CD4-positive, alpha-beta memory T cell (primary cell): ENCODE measurements at regions not wholly inside any gene's neighbourhood (a gene's known extent, or its start where the extent isn't known, plus 50 kb on each side); places are given as distances from the start of the nearest gene placed in this dataset.

ENCODE experiments used
- CTCF ChIA-PET: fragments of 350-600 bp; sonication (Branson Sonifier 250); formaldehyde crosslinking; loops from one replicate; lab custom pipeline; 2021; ENCODE audit warnings: inconsistent platforms; ENCODE audit not compliant: partially characterized antibody; lab: Charles Lee
- POLR2A ChIA-PET: fragments of 350-600 bp; sonication (Branson Sonifier 250); formaldehyde crosslinking; loops from one replicate; lab custom pipeline; 2021; ENCODE audit not compliant: partially characterized antibody; lab: Charles Lee
- DNase-seq, 5 donors: peaks; one replicate each; pipeline versions ENCODE4 v3.0.0 to v3.0.0-alpha.2; 2020 to 2022; ENCODE audit warnings: mixed read lengths in 1 of 5
- H3K27ac ChIP-seq: one replicate; pipeline ENCODE4 v1.7.0; 2013; ENCODE audit warnings: low read depth, low read length
- H3K27me3 ChIP-seq: 2 replicates; pipeline ENCODE4 v1.7.0; 2013; ENCODE audit warnings: mild to moderate bottlenecking, low read length, moderate library complexity; ENCODE audit not compliant: insufficient read depth
- H3K36me3 ChIP-seq: 2 replicates; pipeline ENCODE4 v1.7.0; 2013; ENCODE audit warnings: mild to moderate bottlenecking, low read length, moderate library complexity; ENCODE audit not compliant: insufficient read depth
- H3K4me1 ChIP-seq: 2 replicates; pipeline ENCODE4 v1.7.0; 2013; ENCODE audit warnings: mild to moderate bottlenecking, low read length, moderate library complexity; ENCODE audit not compliant: insufficient read depth
- H3K4me3 ChIP-seq, 2 donors: one replicate each; pipeline ENCODE4 v1.7.0; 2013; ENCODE audit warnings: low read length in 2 of 2, mild to moderate bottlenecking in 1 of 2
- H3K9me3 ChIP-seq, 2 donors: one replicate each; pipeline ENCODE4 v1.7.0; 2013; ENCODE audit warnings: low read length in 2 of 2, control low read depth in 1 of 2; ENCODE audit not compliant: control insufficient read depth in 1 of 2
- H3K27ac Mint-ChIP-seq, 7 donors: one replicate each; pipeline ENCODE4 v1.8.0; 2020 to 2021; ENCODE audit warnings: mixed read lengths in 7 of 7, mild to moderate bottlenecking in 6 of 7, inconsistent platforms in 3 of 7, moderate library complexity in 3 of 7
- H3K27me3 Mint-ChIP-seq, 2 donors: one replicate each; pipeline ENCODE4 v1.8.0; 2020 to 2021; ENCODE audit warnings: mixed read lengths in 2 of 2
- H3K36me3 Mint-ChIP-seq, 2 donors: one replicate each; pipeline ENCODE4 v1.8.0; 2020 to 2021; ENCODE audit warnings: mixed read lengths in 2 of 2, inconsistent platforms in 1 of 2, mild to moderate bottlenecking in 1 of 2
- H3K4me1 Mint-ChIP-seq, 4 donors: one replicate each; pipeline ENCODE4 v1.8.0; 2020 to 2021; ENCODE audit warnings: mixed read lengths in 4 of 4, mild to moderate bottlenecking in 1 of 4
- H3K4me3 Mint-ChIP-seq, 8 donors: one replicate each; pipeline ENCODE4 v1.8.0; 2020 to 2021; ENCODE audit warnings: mixed read lengths in 8 of 8, mild to moderate bottlenecking in 7 of 8, moderate library complexity in 6 of 8, inconsistent platforms in 3 of 8
- H3K9me3 Mint-ChIP-seq, 8 donors: one replicate each; pipeline ENCODE4 v1.8.0; 2020 to 2021; ENCODE audit warnings: mixed read lengths in 8 of 8, mild to moderate bottlenecking in 5 of 8, inconsistent platforms in 3 of 8, moderate library complexity in 1 of 8
- intact Hi-C: fragments of 100-400 bp; cut with micrococcal nuclease; formaldehyde crosslinking; loops from one replicate; pipeline ENCODE4 v1.15.1; 2023

DNA sequence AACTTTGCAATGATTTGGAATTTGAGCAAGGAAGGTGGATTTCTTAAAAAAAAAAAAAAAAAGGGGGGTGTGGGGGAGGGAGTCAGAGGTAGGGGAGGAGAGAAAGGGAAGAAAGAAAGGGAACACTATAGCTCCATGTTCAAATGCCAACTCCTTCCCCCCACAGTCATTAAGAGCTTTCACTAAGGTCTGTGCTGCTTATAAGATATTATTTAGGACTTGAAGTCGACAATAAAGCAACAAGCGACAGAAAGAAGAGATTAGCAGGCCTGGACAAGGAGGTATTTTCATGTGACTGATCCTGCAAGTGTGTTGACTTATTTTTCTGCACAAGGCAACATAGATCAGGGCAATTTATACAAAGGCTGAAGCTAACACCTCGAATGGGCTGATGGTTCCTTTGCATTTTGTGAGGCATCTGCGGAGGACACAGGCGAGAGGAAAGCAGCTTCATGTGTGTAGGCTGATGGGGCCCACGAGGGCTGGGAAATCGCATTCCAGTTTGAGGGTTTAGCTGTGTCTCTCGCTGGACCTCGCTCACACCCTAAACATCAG lies 382.0 kb downstream of the SOX11 start:
- no peak overlapping the region for H3K4me3 Mint-ChIP-seq
- DNase-seq = no peak
- H3K27me3 ChIP-seq = no peaks in the 10 kb centered on the region
- H3K36me3 Mint-ChIP-seq = no peaks in the 10 kb centered on the region
- H3K9me3 ChIP-seq = no peaks in the 10 kb centered on the region
- no peak overlapping the region for H3K4me3 ChIP-seq
- intact Hi-C loops = no loop called here
- no peaks in the 10 kb centered on the region for H3K36me3 ChIP-seq
- peaks cover 0 to 2% (median 0%) of the 10 kb centered on the region in 8 donors for H3K9me3 Mint-ChIP-seq
- no peak overlapping the region for H3K27ac Mint-ChIP-seq
- H3K27me3 Mint-ChIP-seq = no peaks in the 10 kb centered on the region
- no peaks in the 10 kb centered on the region for H3K4me1 ChIP-seq
- CTCF ChIA-PET = no interaction called here
- no peaks in the 10 kb centered on the region for H3K4me1 Mint-ChIP-seq
- POLR2A ChIA-PET = no interaction called here
- no peak overlapping the region for H3K27ac ChIP-seq

DNA sequence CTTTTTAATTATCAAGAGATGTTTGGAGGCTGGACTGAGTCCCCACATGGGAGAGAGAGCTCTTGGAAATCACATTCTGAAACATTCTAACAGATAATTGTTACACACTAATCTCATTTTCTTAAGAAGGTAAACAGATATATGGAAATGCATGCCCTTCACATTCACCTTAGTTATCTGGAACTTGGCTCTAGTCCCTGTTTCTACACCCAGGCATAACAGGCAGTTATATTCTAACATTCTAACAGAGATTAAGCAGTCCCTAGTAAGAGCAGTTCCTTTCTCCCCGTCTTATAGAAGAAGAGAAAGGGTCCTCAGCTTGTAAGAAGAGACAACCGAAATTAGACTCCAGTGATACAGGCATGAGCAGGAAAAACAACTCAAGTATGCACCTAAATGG lies 385.4 kb downstream of the SOX11 start:
- H3K9me3 ChIP-seq = no peaks in the 10 kb centered on the region
- H3K4me1 ChIP-seq = no peaks in the 10 kb centered on the region
- H3K36me3 Mint-ChIP-seq = no peaks in the 10 kb centered on the region
- no peak for DNase-seq
- peaks cover 0 to 3% (median 0%) of the 10 kb centered on the region in 4 donors for H3K4me1 Mint-ChIP-seq
- peaks cover 0 to 1% of the 10 kb centered on the region in 2 donors for H3K27me3 Mint-ChIP-seq
- H3K4me3 ChIP-seq = no peak overlapping the region
- H3K36me3 ChIP-seq = no peaks in the 10 kb centered on the region
- no peak overlapping the region for H3K27ac ChIP-seq
- intact Hi-C loops = no loop called here
- H3K27me3 ChIP-seq = no peaks in the 10 kb centered on the region
- ChIA-PET POLR2A (no interaction called here), CTCF (no interaction called here)
- no peak overlapping the region for H3K4me3 Mint-ChIP-seq
- H3K27ac Mint-ChIP-seq = no peak overlapping the region
- H3K9me3 Mint-ChIP-seq = peaks cover 0 to 6% (median 0%) of the 10 kb centered on the region in 8 donors

DNA sequence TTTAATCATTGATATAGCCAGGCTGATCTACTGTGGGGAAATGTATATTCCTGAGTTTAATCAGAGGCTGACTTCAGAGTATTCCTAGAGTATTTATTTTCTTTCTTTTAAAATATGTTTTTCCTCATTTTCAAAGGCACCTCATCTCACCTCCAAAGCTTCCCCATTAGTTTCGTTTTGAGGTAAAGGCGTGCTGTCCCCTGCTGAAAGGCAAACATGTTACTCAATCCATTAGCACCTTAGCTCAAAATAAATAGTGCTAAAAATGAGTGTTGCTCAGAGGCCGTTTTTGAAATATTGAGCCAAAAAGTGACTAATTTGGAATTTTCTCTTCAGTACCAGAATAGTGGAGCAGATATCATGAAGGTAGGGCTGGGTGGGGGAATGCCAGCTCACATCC lies 386.2 kb downstream of the SOX11 start:
- intact Hi-C loops = no loop called here
- no peaks in the 10 kb centered on the region for H3K4me1 ChIP-seq
- Mint-ChIP-seq H3K4me3 (no peak overlapping the region), H3K4me1 (peaks cover 0 to 3% (median 0%) of the 10 kb centered on the region in 4 donors), H3K27me3 (peaks cover 0 to 3% of the 10 kb centered on the region in 2 donors), H3K9me3 (peaks cover 0 to 6% (median 0%) of the 10 kb centered on the region in 8 donors), H3K27ac (no peak overlapping the region), H3K36me3 (no peaks in the 10 kb centered on the region)
- no peak overlapping the region for H3K27ac ChIP-seq
- H3K9me3 ChIP-seq = no peaks in the 10 kb centered on the region
- ChIA-PET POLR2A (no interaction called here), CTCF (no interaction called here)
- H3K4me3 ChIP-seq = no peak overlapping the region
- no peaks in the 10 kb centered on the region for H3K36me3 ChIP-seq
- no peaks in the 10 kb centered on the region for H3K27me3 ChIP-seq
- no peak for DNase-seq

DNA sequence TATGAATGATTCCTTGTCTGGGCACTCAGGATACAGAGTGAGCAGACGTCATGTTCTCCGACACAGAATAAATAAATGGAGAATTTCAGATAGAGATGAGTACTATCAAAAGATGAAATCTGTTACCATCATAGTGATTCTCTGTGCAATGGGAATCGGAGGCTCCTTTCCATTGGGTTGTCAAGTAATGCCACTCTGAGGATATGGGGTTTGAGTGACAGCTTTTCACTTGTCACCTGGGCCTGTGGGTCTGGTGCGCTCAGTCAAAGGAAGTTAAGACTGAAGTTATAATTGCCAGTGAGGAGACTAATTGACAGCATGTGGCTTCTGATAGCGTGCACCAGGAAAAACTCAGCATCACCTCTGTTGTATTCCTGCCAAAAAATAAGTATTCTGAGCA lies 387.2 kb downstream of the SOX11 start:
- Histone ChIP-seq H3K4me1 (no peaks in the 10 kb centered on the region), H3K9me3 (no peaks in the 10 kb centered on the region), H3K27me3 (no peaks in the 10 kb centered on the region), H3K36me3 (no peaks in the 10 kb centered on the region), H3K4me3 (no peak overlapping the region), H3K27ac (no peak overlapping the region)
- DNase-seq = no peak
- ChIA-PET CTCF (no interaction called here), POLR2A (no interaction called here)
- H3K36me3 Mint-ChIP-seq = no peaks in the 10 kb centered on the region
- H3K27me3 Mint-ChIP-seq = peaks cover 0 to 3% of the 10 kb centered on the region in 2 donors
- H3K4me3 Mint-ChIP-seq = no peak overlapping the region
- intact Hi-C loops = no loop called here
- H3K9me3 Mint-ChIP-seq = peaks cover 0 to 6% (median 0%) of the 10 kb centered on the region in 8 donors
- H3K27ac Mint-ChIP-seq = no peak overlapping the region
- H3K4me1 Mint-ChIP-seq = peaks cover 0 to 3% (median 0%) of the 10 kb centered on the region in 4 donors

DNA sequence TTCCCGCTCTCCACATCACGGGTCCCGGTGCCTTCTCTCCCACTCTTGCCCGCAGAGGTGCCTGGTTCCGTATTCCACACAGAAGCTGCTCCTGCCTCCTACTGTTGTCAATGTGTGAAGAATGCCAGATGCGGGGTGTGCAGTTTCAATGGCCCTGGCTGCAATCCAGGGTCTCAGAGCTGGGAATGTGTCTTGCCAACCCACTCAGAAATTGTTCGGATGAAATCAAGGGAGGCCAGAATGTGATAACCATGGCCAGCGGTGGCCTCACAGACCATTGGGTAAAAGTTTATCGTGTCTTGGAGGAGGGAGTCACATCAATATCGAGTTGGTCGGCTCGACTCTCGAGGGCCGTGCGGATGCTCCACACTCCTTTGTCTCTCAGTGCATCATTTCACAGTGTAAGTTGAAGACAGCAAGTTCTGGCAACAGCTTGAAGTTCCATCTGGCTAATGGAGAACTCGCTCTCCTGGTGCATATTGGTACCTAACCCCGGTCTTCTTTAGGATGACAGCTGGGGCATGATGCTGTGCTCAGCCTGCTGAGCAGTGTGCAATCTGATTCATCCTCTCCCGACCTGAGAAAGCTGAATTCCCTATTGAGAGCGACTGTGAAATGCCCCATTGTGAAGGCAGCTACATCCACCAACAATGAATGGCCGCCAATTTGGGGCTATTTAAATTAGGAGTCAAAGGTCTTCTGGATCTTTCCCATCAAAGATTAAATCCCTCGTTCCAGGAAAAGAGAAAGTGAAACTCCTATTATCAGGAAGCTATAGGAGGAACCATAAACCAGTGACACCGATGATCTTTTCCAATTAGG lies 389.0 kb downstream of the SOX11 start:
- intact Hi-C loops = no loop called here
- Mint-ChIP-seq H3K4me1 (peaks cover 0 to 3% (median 0%) of the 10 kb centered on the region in 4 donors), H3K27me3 (peaks cover 0 to 3% of the 10 kb centered on the region in 2 donors), H3K27ac (no peak overlapping the region), H3K9me3 (peaks cover 0 to 6% (median 0%) of the 10 kb centered on the region in 8 donors), H3K4me3 (no peak overlapping the region), H3K36me3 (no peaks in the 10 kb centered on the region)
- Histone ChIP-seq H3K4me3 (no peak overlapping the region), H3K27ac (no peak overlapping the region), H3K4me1 (no peaks in the 10 kb centered on the region), H3K36me3 (no peaks in the 10 kb centered on the region), H3K9me3 (no peaks in the 10 kb centered on the region), H3K27me3 (no peaks in the 10 kb centered on the region)
- ChIA-PET POLR2A (no interaction called here), CTCF (no interaction called here)
- no peak for DNase-seq

DNA sequence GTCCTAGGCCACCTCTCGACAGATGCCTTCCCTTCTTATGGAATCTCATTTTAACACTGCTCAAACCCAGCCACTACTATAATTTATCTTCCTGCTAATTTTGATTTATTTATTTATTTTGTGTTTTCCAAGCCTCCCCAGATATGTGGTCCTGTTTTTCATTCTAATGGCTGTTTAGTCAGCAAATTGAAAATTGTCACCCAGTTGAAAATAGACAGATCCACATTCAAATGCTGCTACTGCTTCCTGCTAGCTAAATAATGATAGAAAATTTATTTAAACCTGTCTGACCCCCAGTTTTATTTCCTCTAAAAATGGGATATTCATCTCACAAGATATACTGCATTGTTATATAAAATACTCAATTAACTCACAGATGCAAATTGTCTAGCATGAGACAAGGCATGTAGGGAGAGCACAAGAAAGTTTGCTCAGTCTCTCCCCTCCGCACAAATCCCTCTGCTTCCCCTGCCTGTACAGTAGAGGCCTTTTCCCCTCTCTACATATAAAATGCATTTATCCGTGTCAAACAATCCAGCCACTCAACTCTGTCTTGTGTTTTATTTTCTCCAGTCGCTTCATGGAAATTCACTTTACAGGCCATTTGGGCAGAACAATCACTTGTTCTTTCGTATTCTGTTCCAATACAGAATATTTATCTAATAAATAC lies 389.9 kb downstream of the SOX11 start:
- DNase-seq = no peak
- Histone ChIP-seq H3K4me1 (no peaks in the 10 kb centered on the region), H3K27ac (no peak overlapping the region), H3K4me3 (no peak overlapping the region), H3K9me3 (no peaks in the 10 kb centered on the region), H3K36me3 (no peaks in the 10 kb centered on the region), H3K27me3 (no peaks in the 10 kb centered on the region)
- ChIA-PET POLR2A (no interaction called here), CTCF (no interaction called here)
- intact Hi-C loops = no loop called here
- peaks cover 0 to 3% (median 0%) of the 10 kb centered on the region in 4 donors for H3K4me1 Mint-ChIP-seq
- H3K9me3 Mint-ChIP-seq = peaks cover 0 to 6% (median 2%) of the 10 kb centered on the region in 8 donors
- peaks cover 0 to 3% of the 10 kb centered on the region in 2 donors for H3K27me3 Mint-ChIP-seq
- no peak overlapping the region for H3K27ac Mint-ChIP-seq
- no peaks in the 10 kb centered on the region for H3K36me3 Mint-ChIP-seq
- peak overlapping the region in 1 of 8 donors; percentile 21 for H3K4me3 Mint-ChIP-seq

DNA sequence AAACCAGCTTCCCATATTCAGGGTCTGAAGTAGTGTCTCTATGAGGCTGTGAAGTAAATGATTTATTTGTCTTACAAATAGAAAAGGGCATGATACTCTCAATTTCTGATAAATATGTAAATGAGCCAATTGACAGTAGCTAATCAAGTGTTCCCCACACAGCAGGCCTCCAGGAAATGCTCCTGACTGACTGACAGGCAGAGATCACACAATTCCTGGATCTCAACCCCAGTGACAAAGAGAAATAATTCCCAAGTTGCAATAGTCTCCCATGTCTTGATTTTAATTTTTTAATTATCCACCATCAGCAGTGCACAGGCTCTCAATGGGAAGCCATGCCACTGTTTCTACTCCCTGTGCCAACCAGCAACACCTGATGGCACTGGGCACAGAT lies 390.4 kb downstream of the SOX11 start:
- Mint-ChIP-seq H3K27ac (no peak overlapping the region), H3K27me3 (peaks cover 0 to 3% of the 10 kb centered on the region in 2 donors), H3K4me1 (peaks cover 0 to 3% (median 0%) of the 10 kb centered on the region in 4 donors), H3K9me3 (peaks cover 0 to 9% (median 2%) of the 10 kb centered on the region in 8 donors), H3K4me3 (no peak overlapping the region), H3K36me3 (no peaks in the 10 kb centered on the region)
- H3K36me3 ChIP-seq = no peaks in the 10 kb centered on the region
- H3K4me1 ChIP-seq = no peaks in the 10 kb centered on the region
- no peaks in the 10 kb centered on the region for H3K27me3 ChIP-seq
- no peaks in the 10 kb centered on the region for H3K9me3 ChIP-seq
- no peak overlapping the region for H3K4me3 ChIP-seq
- POLR2A ChIA-PET = no interaction called here
- intact Hi-C loops = no loop called here
- no peak overlapping the region for H3K27ac ChIP-seq
- DNase-seq = no peak
- CTCF ChIA-PET = no interaction called here
